ENCODE measurements at regions not wholly inside any gene's neighbourhood (a gene's known extent, or its start where the extent isn't known, plus 50 kb on each side); places are given as distances from the start of the nearest gene placed in this dataset.
"Not testable (repeated sequence)": the region's sequence is repeated elsewhere in the genome, so short reads cannot be mapped to it uniquely, and the experiment has no call there.

DNA sequence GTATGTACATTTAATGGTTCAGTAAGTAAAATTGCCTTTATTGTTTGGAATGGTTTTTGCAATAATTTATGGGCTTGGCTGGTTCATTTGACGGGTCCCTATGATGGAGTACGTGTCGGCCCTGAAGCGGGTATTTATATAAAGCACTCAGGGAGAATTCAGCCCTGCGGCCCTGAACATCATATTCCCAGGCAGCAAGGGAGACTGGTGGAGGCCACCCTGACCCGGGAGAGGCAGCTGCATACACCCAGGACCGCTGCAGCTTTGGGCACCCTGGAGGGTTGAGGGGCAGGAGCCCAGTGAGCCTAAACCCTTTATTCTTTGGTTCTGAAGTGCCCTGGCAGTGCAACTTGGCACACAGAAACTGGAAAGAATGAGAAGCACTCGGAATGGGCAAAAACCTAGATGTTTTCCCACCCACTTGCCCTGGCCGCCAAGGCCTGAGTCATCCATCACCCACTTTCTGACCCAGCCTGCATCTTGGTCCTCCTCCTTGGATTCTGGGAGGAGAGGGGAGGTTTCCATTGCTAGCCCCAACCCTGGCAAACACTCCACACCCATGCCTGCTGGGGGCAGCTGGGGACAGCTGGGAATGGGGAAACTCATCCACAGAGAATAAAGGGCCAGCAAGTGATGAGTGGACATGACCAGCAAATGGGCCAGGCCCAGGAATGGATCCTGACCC lies 162.2 kb upstream of the TNRC6C start:
- no peak for ATAC-seq
- Mint-ChIP-seq H3K36me3 (no peaks in the 10 kb centered on the region), H3K27ac (no peak overlapping the region), H3K4me3 (no peak overlapping the region), H3K4me1 (peaks cover 7% of the 10 kb centered on the region), H3K9me3 (no peaks in the 10 kb centered on the region)
- DNase-seq (ENCODE audit: low spot score in 2 of 2): no peak

DNA sequence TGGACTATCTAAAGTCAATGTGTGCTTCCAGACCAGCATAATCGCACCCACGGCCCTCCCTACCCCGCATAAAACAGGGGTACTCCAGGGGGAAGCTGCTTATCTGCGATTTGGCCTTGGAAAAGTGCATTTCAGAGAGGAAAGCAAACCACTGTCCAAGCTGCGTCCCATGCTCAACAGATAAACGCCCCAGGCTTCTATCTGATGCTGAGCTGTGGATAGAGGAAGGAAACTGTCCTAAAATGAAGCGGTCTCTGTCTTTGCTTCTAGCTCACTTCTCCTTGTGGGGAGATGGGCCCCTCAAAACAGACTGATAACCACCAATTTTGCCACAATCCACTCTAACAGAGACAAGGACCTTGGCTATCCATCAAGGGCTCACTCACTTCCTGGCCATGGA lies 160.5 kb upstream of the TNRC6C start:
- Mint-ChIP-seq H3K27ac (no peak overlapping the region), H3K4me3 (no peak overlapping the region), H3K9me3 (no peaks in the 10 kb centered on the region), H3K4me1 (peaks cover 7% of the 10 kb centered on the region), H3K36me3 (no peaks in the 10 kb centered on the region)
- DNase-seq (ENCODE audit: low spot score in 2 of 2) (no peak), ATAC-seq (no peak)

DNA sequence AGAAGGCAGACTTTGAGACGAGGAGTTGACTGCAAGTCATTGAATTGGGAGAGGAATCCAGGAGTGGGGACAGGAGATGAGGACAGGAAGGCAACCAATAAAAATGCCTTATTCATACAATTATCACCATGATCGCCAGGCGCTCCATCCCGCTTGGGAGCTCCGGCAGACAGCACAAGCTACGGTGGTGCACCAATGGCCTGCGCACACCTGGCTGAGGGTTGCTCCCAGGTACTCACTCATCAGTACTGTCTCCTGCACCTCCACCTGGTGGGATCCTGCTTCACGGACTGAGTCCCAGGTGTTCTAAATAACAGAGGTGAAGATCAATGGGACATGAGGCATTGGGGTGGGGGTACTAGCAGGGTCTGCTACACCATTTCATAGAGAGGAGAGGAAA lies 160.0 kb upstream of the TNRC6C start:
- Mint-ChIP-seq H3K27ac (no peak overlapping the region), H3K9me3 (no peaks in the 10 kb centered on the region), H3K4me1 (peaks cover 7% of the 10 kb centered on the region), H3K36me3 (no peaks in the 10 kb centered on the region), H3K4me3 (no peak overlapping the region)
- no peak for ATAC-seq
- DNase-seq (ENCODE audit: low spot score in 2 of 2): no peak

DNA sequence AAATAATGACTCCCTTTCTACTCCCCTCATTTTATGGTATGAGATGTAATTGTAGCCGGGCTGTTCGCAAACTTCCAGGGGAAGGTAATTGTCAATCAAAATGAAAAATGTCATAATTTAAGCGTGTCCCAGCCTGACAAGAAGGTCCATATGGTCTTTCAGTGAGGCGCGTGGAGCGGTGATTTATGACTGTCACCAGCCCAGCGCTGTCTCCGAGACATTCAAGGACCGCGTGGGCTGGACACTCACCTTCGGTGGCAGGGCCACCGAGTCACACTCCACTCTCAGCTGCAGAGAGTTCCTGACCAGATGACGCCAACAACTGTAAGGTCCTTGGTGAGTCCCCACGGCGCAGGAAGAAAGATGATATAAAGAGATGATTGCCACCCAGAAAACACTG lies 157.7 kb upstream of the TNRC6C start:
- no peaks in the 10 kb centered on the region for H3K36me3 Mint-ChIP-seq
- no peak overlapping the region for H3K4me3 Mint-ChIP-seq
- H3K4me1 Mint-ChIP-seq: peaks cover 12% of the 10 kb centered on the region
- DNase-seq (ENCODE audit: low spot score in 2 of 2) (no peak), ATAC-seq (no peak)
- no peaks in the 10 kb centered on the region for H3K9me3 Mint-ChIP-seq
- H3K27ac Mint-ChIP-seq: no peak overlapping the region

DNA sequence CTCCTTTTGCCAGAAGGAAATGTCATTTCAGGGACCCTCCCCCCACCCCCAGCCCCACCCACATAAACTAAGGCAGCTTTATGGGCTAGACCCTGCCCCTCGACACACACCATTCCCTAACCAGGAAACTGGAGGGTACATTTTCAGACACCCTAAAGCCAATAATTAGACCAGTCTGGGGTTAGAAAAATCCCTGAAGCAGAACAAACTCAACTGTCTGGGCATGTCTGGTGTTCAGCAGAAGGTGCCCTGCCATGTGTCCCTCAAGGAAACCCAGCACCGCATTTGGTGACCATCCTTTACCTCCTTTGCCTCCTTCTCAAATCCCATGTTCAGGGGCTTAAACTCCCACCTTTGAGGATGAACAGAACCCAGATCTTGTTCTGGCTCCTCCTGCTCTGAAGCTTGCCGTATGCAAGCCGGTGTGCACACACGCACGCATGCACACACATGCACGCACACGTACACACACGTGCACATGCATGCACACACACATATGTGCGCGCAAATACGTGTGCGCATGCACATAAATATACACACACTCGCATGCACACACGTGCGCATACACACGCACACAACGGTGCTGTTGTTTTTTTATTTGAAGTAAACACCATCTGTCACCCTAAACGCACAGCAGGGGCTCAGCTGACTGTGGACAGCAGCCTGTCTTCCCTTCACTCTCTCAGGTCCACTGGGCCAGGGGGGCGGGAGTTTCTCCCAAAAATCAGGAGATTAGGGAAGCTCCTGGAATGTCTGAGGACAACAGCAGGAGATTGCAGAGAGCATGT lies 156.8 kb upstream of the TNRC6C start:
- Mint-ChIP-seq H3K4me1 (peaks cover 12% of the 10 kb centered on the region), H3K36me3 (no peaks in the 10 kb centered on the region), H3K4me3 (no peak overlapping the region), H3K9me3 (no peaks in the 10 kb centered on the region), H3K27ac (no peak overlapping the region)
- no peak for ATAC-seq
- no peak for DNase-seq (ENCODE audit: low spot score in 2 of 2)

DNA sequence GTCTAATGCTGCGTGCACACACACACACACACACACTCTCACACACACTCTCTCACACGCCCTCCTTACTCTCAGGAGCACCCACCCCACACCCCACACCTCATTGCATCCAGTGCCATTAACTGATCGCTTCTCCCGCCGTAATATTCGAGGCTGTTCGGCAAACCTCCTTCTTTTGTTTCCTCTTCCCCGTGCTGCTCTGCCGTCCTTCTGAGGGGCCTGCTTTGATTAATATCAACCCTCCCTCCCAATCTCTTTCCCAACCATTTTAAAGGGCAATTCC lies 156.2 kb upstream of the TNRC6C start:
- DNase-seq (ENCODE audit: low spot score in 2 of 2) (no peak), ATAC-seq (no peak)
- Mint-ChIP-seq H3K27ac (no peak overlapping the region), H3K36me3 (no peaks in the 10 kb centered on the region), H3K9me3 (no peaks in the 10 kb centered on the region), H3K4me1 (peaks cover 12% of the 10 kb centered on the region), H3K4me3 (no peak overlapping the region)

DNA sequence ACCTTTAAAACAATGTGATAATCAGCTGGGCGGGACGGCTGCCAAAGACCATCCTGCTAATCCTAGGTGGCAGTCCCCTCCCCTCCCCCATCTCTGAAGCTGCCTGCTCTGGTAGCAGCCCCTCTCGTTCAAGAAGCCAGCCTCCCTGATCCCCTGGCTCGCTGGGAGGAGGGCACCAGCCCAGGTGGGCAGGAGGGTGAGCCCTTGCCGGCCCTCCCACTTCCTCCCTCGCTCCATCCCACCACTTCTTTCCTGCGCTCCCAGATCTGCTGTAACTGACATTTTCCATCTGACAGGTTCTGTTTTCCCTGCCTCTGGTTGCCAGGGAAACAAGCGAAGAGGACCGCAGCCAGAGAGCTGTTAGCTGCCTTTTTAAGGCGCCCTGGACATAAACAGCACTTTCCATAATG lies 155.7 kb upstream of the TNRC6C start:
- no peaks in the 10 kb centered on the region for H3K9me3 Mint-ChIP-seq
- H3K36me3 Mint-ChIP-seq: no peaks in the 10 kb centered on the region
- H3K4me1 Mint-ChIP-seq: peaks cover 12% of the 10 kb centered on the region
- DNase-seq (ENCODE audit: low spot score in 2 of 2): no peak
- ATAC-seq: no peak
- no peak overlapping the region for H3K4me3 Mint-ChIP-seq
- H3K27ac Mint-ChIP-seq: no peak overlapping the region

DNA sequence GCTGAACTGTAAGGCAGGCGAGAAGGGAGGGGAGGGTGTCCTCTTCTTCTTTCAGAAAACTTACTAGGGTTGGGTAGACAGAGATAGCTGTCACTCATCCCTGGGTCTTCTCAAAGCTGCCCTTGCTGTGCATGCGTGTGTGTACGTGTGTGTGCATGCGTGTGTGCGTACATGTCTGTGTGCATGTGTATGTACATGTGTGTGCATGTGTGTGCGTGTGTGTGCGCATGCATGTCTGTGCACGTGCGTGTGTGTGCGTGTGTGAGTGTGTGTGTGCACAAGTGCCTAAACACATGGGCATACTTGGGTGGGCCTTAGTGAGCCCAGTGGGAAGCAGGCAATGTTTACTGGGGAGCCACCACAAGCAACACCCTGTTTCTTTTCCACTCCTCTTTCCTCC lies 154.8 kb upstream of the TNRC6C start:
- no peak overlapping the region for H3K27ac Mint-ChIP-seq
- ATAC-seq (no peak), DNase-seq (ENCODE audit: low spot score in 2 of 2) (no peak)
- no peaks in the 10 kb centered on the region for H3K9me3 Mint-ChIP-seq
- H3K4me3 Mint-ChIP-seq: no peak overlapping the region
- H3K4me1 Mint-ChIP-seq: peaks cover 12% of the 10 kb centered on the region
- H3K36me3 Mint-ChIP-seq: no peaks in the 10 kb centered on the region

DNA sequence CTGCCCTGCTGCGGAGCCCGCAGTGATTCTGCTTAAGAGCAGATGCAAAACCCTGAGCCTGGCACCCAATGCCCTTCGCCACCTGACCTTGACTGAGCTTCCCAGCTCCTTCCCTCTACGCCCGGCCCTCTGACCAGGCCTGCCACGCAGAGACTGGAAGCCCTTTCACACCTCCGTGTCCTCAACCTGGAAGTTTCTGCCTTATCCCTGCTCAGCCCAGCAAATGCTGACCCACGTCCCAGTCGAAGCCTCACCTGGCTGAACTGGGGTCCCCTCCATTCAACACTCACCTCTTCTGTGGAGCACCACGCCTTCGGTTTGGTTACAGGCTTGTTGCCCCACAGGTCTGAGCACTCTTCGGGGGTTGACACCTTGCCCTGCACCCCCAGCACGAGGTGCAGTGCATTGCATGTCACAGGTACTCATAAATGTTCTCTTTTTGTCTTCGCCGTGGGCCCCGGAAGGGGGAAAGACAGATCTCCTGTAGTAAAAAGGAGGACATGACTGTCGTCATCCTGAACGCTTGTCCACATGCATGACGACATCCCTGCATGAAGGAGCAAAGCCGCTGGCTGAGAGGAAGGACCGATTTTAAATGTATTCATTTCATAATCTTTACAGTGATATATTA lies 153.6 kb upstream of the TNRC6C start:
- no peak for DNase-seq (ENCODE audit: low spot score in 2 of 2)
- Mint-ChIP-seq H3K27ac (no peak overlapping the region), H3K4me1 (peaks cover 12% of the 10 kb centered on the region)

DNA sequence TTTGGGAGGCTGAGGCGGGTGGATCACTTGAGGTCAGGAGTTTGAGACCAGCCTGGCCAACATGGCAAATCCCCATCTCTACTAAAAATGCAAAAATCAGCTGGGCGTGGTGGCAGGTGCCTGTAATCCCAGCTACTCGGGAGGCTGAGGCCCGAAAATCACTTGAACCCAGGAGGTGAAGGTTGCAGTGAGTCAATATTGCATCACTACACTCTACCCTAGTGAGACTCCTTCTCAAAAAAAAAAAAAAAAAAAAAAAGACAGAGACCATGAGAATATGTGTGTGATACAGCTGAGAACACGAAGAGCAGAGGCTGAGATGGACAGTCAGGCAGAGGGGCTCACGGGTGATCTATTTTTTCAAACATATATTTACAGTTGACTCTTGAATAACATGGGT lies 152.5 kb upstream of the TNRC6C start:
- H3K36me3 Mint-ChIP-seq; H3K4me3 Mint-ChIP-seq; H3K27ac Mint-ChIP-seq; DNase-seq (ENCODE audit: low spot score in 2 of 2); H3K9me3 Mint-ChIP-seq; ATAC-seq: not testable (repeated sequence)
- peaks cover 12% of the 10 kb centered on the region for H3K4me1 Mint-ChIP-seq

More for the DNA sequence above, 153.6 kb upstream of the TNRC6C start:
- no peaks in the 10 kb centered on the region for H3K36me3 Mint-ChIP-seq
- H3K9me3 Mint-ChIP-seq: no peaks in the 10 kb centered on the region
- H3K4me3 Mint-ChIP-seq: no peak overlapping the region
- ATAC-seq: no peak

DNA sequence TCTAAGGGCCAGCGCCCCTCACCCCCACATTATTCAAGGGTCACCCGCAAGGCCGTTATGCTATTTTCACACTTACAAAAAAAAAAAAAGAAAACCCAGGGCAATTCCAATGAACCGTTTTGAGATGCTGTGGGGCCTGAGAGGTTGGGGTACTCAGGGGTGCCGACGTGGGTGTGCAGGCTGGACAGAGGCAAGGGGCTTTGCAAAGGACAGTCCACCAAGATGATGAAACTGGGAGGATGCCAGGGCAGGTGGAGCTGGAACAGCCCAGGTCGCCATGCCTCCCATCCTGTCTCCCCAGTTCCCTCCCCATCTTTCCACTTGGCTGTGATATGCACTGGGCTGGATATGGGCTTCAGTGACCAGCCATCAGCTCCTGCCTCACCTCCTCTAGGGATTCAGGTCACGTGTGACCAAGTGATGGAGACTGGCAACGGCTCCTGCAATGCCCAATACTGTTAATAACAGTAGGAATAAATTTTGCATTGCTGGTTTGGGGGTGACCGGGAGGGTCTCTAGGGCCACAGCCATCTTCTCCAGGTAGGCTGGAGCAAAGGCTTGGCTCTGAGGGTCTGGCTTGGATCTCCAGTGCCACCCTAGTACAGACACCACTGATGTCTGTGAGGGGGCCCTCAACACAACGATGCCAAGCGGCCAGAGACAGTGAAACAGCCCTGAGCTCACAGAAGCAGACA lies 151.3 kb upstream of the TNRC6C start:
- no peak overlapping the region for H3K4me3 Mint-ChIP-seq
- no peak overlapping the region for H3K27ac Mint-ChIP-seq
- H3K4me1 Mint-ChIP-seq: peaks cover 12% of the 10 kb centered on the region
- no peak for ATAC-seq
- no peaks in the 10 kb centered on the region for H3K9me3 Mint-ChIP-seq
- DNase-seq (ENCODE audit: low spot score in 2 of 2): no peak
- no peaks in the 10 kb centered on the region for H3K36me3 Mint-ChIP-seq

DNA sequence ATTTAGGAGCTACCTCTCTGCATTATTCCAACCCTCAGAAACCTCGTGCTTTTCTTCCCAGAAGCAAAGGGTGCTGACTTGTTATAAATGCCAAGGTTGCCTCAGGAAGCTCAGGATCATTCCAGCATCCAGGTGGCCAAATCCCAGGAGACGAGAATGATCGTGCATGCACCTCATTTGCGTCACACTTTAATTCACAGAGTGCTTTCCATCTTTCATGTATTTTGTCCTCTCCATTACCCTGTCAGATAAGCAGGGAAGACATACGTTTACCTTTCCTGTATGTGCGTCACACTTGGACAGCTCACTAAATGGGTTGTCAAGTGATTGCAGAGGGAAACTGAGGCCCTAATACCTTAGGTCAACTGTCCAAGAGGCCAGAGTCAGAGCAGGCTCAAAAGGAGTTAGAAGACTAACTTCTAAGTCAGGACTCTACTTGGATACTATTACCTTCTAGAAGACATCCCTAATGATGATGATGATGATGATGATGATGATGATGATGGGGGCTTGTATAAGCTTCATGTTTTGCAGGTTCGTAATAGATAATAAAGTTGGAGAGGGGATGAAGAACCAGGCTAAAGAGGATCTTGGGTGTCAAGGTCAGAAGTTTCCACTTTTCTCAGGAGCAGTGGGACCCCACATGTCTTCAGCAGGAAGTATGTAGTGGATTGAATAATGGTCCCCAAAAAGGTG lies 150.6 kb upstream of the TNRC6C start:
- Mint-ChIP-seq H3K4me3 (no peak overlapping the region), H3K36me3 (no peaks in the 10 kb centered on the region), H3K27ac (no peak overlapping the region), H3K4me1 (peaks cover 12% of the 10 kb centered on the region), H3K9me3 (no peaks in the 10 kb centered on the region)
- DNase-seq (ENCODE audit: low spot score in 2 of 2) (no peak), ATAC-seq (no peak)

DNA sequence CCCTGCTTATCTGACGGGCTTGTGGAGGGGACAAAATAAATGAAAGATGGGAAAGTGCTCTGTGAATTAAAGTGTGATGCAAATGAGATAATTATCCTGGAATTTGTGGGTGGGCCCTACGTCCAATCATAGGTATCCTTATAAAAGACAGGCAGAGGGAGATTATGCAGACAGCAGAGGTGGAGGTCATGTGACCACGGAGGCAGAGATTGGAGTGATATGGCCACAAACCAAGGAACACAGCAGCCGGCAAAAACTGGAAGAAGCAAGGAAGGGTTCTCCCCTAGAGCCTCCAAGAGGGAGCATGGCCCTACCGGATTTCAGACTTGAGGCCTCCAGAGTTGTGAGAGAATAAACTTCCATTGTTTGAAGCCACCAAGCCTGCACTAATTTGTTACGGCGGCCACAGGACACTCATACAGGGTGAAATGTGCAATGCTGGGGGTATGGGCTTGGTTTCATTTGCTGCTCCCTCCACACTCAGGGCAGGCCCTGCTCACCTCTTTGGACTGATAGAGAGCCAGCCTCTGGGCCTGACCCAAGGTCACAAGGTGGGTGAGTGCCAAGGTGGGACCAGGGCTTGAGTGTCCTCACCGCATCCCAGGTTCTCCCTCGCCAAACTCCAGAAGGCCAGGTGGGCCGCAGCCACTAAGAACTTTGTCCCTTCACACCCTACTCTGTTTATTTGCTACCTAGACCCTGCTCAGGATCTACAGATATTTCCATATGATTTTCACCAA lies 149.6 kb upstream of the TNRC6C start:
- no peak for ATAC-seq
- no peaks in the 10 kb centered on the region for H3K36me3 Mint-ChIP-seq
- no peak overlapping the region for H3K4me3 Mint-ChIP-seq
- peaks cover 12% of the 10 kb centered on the region for H3K4me1 Mint-ChIP-seq
- H3K27ac Mint-ChIP-seq: no peak overlapping the region
- H3K9me3 Mint-ChIP-seq: no peaks in the 10 kb centered on the region
- DNase-seq (ENCODE audit: low spot score in 2 of 2): no peak

DNA sequence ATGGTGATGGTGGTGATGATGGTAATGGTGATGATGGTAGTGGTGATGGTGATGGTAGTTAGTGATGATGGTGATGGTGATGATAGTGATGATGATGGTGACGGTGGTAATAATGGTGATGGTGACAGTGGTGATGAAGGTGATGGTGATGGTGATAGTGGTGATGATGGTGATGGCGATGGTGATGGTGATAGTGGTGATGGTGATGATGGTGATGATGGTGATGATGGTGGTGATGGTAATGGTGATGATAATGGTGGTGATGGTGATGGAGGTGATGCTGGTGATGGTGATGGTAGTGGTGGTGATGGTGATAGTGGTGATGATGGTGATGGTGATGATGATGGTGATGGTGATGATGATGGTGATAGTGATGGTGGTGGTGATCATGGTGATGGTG lies 148.7 kb upstream of the TNRC6C start:
- Mint-ChIP-seq H3K27ac (no peak overlapping the region), H3K4me3 (no peak overlapping the region), H3K36me3 (no peaks in the 10 kb centered on the region), H3K9me3 (no peaks in the 10 kb centered on the region), H3K4me1 (peaks cover 2% of the 10 kb centered on the region)
- no peak for ATAC-seq
- DNase-seq (ENCODE audit: low spot score in 2 of 2): no peak

DNA sequence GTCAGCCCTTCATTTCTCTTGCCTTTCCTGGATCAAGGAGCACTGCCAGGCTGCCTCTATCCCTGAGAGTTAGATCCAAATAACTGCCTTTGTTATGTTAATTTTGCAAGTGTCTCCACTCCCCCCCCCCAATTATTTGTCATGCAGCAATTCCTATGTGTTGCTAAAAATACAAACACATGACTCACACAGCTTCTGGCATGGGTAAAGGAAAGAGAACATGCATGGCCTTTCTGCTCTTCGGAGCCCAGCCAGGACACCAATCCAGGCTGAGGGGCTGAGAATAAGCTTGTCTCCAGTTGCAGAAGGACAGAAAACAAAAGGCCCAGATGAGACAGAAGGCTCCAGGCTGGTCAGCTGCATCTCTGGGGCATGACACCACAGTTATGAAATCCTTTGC lies 148.0 kb upstream of the TNRC6C start:
- DNase-seq (ENCODE audit: low spot score in 2 of 2) (no peak), ATAC-seq (no peak)
- Mint-ChIP-seq H3K4me3 (no peak overlapping the region), H3K36me3 (no peaks in the 10 kb centered on the region), H3K4me1 (no peaks in the 10 kb centered on the region), H3K9me3 (no peaks in the 10 kb centered on the region), H3K27ac (no peak overlapping the region)

Measured in stimulated activated effector memory CD8-positive, alpha-beta T cell treated with anti-CD3 and anti-CD28 coated beads, Interleukin-12 subunit alpha, Interleukin-12 subunit beta, amount 100 ng/mL, for 72 hours (primary cell).